Activated gamma-delta T cell treated with Interleukin-2 at 50 U/mL for 16 hours (primary cell): ENCODE measurements at regions not wholly inside any gene's neighbourhood (a gene's known extent, or its start where the extent isn't known, plus 50 kb on each side); places are given as distances from the start of the nearest gene placed in this dataset.
"Not testable (repeated sequence)": the region's sequence is repeated elsewhere in the genome, so short reads cannot be mapped to it uniquely, and the experiment has no call there.

Source experiments
- DNase-seq: peaks from one replicate; pipeline ENCODE4 v3.0.0-alpha.2; 2020

DNA sequence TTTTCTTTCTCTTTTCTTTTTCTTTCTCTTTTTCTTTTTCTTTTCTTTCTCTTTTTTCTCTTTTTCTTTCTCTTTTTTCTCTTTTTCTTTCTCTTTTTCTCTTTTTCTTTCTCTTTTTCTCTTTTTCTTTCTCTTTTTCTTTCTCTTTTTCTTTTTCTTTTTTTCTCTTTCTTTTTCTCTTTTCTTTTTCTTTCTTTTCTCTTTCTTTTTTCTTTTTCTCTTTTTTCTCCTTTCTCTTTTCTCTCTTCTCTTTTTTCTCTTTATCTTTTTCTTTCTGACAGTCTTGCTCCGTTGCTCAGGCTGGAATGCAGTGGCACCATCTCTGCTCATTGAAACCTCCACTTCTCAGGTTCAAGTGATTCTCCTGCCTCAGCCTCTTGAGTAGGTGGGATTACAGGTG, 335.7 kb downstream of the SQOR start:
- DNase-seq: no peak

DNA sequence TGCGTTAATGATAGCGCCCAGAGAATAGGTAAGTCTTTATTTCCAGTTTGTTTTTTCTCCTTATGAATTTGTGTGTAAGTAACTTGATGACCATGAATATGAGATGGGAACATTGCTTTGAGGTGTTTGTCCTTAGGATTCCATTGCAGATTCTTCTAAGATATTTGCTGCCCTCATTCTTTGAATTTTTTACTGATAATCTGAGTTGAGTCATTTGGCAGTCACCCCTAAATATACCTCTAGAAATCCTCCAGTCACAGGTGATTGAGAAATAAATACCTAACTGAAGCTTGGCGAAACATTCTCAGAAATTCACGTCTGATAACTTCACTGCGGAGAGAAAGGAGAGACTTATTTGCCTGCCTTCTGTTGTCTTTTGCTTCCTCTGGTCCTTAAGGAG, 345.5 kb downstream of the SQOR start:
- DNase-seq: no peak

DNA sequence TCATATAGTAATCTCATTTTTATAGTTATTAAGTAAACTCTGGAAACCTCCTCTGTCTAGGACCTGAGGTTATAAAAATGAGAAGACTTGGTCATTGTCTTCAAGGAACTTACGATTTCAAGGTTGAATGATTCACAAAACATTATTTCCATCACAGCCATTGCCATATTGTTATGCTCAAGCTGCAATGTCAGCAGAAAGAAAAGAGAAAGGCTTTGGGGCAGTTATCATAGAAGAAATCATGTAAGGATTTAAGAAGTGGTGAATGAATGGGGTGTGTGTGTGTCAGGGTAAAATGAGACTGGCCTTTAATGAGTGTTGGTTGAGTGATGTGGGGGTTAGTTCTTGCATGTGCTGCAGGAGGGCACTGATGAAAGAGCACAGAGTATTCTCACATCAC, 346.8 kb downstream of the SQOR start:
- no peak for DNase-seq

DNA sequence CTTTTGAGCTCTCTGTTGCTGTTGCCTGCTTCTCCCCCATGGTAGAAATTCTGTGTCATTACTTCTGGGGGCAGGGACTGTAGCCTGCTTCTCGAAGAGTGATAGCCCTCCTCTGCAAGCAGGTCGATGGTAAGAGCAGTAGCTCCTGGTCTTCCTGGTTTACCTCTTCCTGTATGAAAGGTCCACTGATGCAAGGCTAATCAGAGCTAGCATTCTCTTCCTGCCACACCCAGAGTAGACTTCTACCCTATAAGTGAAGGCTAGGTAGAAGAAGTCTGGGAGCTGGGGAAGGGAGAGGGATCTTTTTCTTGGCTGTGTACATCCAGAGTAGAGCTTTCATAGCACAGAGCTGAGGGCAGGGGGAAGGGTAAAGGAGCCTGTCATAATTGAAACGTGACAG, 357.0 kb downstream of the SQOR start:
- DNase-seq: no peak

DNA sequence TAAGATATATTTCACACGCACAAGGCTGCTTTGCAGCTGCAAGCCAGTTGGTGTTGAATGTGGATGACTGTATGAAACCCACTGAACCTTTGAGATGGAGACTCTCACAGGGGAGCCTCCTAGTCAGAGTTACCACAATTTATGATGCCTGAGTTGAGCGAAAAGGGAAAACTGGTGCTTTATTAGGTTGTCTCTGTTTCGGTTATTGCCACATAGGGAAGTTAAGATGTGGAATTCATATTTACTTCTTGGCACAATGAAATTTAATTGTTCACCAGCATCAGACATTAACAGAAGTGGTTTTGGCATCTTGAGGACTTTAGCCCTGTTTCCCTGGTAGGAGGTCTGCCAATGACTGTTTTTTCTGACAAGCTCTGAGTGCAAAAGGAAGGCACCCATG, 358.2 kb downstream of the SQOR start:
- no peak for DNase-seq

DNA sequence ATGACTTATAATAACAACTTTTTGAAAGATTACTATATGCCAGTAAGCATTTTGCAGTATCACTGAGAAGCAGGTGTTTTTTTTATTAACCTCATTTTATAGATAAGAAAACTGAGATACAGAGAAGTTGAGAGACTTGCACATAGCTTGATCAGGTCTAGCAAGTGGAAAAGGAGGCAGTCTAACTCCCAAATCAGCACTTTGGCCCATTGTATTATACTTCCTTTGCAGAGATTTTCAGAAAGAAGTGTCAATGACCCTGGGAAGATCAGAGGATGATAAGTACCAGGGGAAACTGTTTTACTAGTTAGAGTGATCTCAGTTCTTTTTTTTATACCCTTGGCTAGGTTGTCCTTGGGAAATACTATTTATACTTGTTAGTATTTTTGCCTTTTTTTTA, 358.7 kb downstream of the SQOR start:
- DNase-seq: no peak

DNA sequence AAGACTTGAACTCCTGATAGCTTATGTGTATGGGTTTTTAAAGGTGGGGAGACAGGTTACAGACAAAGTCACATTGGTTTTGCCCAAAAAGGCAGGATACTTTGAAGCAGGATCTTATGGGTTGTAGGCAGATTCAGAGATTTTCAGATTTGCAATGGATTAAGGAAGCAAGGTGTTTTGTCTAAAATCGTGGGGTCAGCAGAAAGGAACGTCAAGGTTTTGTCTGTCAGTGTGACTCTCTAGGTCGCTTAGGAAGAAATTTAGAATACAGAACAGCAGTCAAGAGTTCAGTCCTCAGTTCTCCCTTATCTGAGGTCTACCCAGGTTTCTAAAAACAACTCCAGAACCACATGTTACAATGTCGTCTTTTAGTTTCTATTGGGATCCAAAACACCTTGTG, 361.0 kb downstream of the SQOR start:
- no peak for DNase-seq

DNA sequence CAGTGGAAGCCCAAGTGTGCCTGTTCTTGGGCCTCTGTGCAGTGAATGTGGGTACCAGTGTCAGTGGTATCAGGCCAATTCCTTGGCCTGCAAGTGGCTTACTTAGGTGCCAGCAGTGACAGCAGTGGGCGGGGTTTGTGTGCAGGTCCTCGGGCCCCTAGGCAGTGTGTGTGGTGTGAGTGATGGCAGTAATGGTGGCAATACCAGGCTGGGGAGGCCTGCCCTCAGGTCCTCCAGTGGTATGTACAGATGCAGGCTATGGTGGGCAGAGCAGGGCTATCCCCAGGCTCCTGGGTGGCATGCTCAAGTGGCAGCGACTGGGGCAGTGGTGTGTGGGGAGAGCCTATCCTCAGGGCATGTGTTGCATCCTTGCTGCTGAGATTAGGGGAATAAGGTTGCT, 379.7 kb downstream of the SQOR start:
- no peak for DNase-seq

DNA sequence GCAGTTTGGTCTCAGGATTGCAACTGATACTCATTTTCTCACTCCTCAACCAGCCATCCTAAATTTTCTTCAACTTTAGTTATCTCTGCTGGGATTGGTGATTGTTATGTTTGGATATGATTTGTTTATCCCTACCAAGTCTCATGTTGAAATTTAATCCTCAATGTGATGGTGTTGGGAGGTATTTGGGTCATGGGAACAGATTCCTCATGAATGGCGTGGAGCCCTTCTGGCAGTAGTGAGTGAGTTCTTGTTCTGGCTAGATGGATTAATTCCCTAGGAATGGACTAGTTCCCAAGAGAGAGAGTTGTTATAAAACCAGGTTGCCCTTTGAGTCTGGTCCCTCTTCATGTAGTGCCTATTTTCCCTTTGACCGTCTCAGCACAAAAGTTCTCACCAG, 399.9 kb downstream of the SQOR start:
- DNase-seq: no peak

DNA sequence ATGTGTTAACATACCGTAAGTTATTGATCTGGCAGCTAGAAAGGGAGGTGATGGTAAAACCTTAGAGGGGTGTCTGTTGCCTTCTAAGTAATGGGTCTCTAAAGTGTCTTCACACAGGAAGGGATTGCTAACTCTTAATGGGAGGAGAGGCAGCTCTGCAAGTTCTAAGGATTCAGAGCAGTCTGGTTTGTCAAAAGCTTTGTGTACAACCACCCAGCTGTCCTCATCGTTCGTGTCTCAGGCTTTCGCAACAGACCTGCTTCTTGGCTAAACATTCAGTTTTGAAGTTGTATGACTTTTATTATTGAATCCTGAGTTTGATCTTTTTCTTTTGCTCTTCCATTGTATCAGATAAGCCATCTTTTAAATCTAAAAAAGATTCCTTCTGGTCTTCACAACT, 404.9 kb downstream of the SQOR start:
- DNase-seq: no peak

DNA sequence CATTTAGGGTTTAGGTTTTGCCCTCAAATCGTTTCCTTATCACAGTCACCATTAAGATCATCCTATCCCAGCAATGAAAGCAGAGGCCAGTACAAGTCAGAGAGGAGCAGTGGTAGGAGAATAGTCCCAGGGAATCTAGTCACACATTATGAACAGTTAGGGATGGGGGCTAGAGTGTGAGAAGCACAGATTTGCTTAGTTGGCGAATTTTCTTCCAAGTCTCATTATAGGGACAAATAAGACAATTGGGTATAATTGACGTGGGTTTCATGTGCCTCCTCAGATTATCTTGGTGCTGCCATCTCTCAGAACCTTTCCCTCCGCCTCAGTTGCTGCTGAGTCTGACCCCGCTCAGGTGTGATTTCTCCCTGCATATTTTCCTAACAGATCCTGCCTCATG, 407.1 kb downstream of the SQOR start:
- no peak for DNase-seq

DNA sequence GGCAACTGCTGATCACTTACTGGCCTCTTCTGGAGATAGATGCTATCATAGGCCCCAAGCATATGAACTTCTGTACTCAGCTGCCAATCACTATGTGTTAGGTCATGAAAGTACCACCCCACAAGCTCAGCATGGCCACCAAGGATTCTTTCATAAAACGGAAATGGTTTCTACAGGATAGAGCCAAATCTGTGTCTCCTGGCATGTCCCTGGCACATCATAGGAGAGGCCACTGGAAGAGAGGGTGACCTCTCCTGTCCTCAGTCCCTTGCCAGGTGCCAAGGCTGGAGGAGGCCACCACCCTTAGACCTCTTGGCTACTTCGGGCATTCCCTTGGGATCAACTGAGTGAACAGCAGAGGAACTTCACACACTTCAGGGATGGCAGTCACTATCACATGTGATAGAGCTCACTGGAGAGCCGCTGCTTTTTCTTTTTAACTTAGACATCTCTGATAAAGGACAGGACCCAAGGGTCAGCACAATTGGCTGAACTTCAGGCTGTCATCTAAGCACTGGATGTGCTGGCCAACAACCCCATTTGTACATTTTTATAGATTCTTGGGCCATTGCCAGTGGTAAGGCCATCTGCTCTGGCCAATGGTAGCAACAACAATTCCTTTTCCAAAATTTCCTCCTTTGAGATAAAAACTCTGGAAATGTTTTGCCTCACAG, 425.2 kb downstream of the SQOR start:
- DNase-seq: no peak

DNA sequence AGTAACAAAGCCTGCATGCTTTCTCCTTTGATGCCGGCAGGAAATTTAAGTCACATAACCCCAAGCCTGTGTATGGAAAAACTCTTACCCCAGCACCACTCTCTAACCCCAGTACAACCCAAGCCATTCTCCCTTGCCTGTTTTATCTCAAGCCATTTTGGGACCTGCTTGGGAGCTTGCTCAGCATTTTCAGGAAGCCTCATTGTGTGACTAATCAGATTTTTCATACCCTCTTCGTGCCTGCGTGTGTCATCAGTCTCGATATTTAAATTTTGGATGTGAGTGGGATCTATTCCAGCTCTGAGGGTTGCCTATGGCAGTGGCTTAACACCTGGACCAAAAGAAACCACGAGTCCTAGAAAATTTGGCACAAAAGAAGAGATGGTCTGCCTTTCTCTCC, 426.2 kb downstream of the SQOR start:
- no peak for DNase-seq

DNA sequence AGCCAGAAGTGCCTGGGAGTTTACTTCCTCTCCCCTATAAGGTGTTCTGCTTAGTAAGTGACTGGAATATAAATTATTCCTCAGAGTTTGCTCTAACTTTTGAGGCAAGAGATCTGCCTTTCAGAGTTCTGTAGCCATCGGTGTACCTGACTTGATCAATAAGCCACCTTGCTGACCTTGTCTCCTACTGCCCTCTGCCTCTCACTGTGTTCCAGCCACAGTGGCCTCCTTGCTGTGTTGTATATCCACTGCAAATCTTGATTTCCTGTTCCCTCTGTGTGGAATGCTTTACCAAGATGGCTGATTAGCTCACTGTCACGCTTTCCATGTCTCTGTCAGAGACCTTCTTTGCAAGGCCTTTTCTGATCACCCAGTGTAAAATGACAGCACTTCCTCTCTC, 442.4 kb downstream of the SQOR start:
- no peak for DNase-seq

DNA sequence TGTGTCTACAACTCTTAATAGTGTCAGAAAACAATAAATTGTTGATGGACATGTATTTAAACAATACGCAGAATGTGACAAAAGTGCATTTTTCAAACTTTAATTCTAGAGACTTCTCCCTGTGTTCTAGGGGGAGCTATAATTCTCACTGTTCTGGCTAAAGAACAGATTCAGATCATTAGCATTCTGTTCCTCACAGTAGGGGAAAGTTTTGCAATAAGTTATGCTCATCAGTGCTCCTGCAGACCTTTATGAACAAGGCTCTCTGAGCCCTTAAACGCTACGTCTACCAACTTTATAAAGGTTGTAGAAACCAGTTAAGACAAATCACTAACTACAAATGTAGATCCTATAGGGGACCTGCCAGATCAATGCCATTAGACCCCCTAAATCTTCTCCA, 444.2 kb downstream of the SQOR start:
- no peak for DNase-seq

DNA sequence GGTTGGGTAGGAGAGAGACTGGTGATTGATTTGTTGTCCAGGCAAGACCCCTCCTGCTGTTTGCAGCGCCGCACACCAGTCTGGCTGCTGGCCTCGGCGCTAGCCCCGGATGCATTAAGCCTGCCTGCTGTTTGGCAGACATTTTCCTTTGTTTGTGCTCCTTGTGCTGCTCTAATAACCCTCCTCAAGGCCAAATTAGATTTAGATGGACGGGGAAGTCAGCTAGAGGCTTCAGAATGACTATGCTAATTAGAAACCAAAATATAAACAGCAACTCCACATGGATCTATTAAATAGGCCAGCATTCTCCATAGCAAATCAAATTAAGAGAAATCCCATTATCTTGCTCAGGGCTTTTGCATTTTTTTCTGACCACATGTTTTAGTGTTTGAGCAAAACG, 445.2 kb downstream of the SQOR start:
- DNase-seq: no peak

DNA sequence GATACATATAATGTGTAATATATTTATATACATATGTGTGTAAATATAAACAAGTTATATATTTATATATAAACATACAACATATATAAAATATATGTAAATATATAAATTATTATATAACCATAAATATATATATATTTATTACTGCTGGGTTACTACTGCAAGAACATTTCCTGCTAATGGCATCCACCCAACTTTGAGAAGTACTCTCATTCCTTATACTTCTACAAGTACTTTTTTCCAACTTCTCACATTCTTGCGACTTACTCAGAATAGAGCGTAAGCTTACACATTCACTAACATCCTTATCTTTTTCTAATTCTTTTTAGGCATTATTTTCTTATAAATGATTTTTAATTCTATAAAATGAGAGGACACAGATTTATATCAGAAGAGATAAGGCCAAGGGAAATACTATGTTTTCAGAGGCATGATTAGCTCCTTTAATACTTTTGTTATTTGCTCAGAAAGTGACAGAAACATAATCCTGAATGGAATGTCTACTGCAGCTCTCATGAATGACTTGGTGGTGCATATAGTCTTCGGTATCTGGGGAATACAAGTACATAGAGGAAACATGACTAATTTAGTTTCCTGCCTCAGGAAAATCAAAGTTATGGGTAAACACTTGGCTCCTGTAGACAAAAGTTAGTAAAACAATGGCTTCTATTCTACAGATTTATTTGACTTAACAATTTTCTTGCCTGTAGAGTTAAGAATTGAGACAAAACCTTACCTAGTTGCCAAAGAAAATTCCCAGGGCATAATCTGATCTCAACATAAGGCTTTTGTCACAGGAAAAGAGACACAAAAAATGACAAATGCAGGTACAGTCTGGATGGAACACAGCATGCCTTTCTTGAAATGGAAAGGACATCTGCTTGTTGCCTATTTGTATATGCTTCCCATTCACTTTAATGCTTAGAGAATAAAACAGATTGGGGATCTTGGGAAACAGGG, 453.9 kb downstream of the SQOR start:
- DNase-seq: no peak

DNA sequence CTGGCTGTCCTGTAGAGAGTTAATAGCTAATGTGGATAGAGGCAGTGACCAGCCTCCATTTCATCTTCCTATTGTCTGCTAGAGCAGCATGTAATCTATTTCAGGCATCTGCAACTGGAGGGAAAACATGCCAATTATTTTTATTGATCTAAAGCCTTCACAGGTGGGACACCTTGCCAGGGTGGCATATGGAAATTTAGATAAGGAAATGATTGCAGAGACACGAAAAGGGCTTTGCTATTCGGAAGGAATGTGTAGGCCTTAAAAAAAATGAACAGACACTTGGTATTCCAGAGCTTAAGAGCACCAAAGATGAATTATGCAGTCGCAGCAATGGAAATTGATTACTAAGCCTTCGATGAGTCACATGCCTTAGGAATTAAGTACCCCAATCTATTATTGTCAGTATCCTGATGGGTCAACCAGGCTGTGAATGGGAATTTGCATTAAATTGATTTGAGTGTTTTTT, 454.7 kb downstream of the SQOR start:
- DNase-seq: no peak

DNA sequence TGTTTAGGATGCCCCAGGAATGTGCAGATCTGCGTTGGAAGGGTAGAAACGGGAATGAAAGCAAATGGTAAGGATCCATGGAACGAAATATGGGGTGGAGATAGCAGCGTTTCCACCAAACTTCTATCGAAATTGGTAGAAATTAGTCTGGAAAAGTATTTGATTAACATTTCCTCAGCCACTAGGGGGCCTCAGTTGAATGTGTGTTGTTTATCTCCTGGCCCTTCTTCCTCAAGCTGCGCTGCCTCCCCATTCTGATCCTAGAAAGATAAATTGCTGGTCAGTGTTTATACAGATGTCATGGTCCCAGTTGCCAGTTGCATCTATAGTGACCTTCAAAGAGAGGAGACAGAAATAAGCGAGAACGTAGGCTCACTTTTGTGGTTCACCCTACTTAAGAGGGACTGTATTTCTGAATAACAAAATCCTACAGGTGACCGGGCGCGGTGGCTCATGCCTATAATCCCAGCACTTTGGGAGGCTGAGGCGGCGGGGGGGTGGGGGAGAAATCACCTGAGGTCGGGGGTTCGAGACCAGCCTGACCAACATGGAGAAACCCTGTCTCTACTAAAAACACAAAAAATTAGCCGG, 457.1 kb downstream of the SQOR start:
- DNase-seq: no peak

DNA sequence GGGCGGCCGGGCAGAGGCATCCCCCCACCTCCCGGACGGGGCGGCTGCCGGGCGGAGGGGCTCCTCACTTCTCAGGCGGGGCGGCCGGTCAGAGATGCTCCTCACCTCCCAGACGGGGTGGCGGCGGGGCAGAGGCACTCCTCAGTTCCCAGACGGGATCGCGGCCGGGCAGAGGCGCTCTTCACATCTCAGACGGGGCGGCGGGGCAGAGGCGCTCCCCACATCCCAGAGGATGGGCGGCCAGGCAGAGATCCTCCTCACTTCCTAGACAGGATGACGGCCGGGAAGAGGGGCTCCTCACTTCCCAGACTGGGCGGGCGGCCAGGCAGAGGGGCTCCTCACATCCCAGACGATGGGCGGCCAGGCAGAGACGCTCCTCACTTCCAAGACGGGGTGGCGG, 463.2 kb downstream of the SQOR start:
- DNase-seq: not testable (repeated sequence)

DNA sequence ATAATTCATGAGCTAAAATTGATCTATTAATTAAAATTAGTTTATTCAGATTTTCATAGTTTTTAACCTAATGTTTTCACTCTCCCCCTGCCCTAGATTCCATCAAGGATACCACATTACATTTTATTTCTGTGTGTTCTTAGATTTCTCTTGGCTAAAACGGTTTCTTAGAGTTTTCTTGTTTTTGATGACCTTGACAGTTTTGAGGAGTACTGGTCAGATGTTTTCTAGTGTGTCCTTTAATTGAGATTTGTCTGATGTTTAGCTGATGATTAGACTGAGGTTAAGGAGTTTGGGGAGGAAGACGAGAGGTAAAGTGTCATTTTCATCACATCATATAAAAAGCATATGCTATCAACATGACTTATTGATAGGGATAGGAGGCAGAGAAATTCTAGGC, 475.9 kb downstream of the SQOR start:
- no peak for DNase-seq

DNA sequence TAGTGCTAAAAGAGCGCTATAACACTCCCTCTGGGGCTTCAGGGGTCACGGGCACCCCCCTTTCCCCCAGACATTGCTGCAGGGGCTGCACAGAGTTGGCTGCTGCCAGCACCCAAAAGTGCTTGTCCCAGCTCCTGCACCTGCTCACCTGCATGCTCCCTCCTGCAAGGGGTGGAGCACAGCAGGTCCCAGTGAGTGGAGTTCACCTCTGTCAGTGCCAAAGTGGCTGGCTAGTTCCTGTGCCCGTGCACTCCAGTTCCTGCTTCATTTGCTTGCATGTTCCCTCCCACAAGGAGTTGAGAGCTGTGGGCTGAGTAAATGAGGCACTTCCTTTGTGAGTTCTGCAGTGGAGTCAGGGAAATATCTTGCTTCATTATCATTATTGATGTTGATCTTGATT, 476.9 kb downstream of the SQOR start:
- no peak for DNase-seq

DNA sequence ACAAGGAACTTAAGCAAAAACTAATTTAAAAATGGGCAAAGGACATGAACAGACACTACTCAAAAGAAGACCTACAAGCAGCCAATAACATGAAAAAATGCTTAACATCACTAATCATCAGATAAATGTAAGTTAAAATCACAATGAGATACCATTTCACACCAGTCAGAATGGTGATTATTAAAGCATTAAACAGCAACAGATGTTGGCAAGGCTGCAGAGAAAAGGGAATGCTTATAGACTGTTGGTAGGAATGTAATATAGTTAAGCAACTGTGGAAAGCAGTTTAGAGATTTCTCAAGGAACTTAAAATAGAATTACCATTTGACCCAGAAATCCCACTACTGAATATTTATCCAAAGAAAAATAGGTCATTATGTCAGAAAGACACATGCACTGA, 482.2 kb downstream of the SQOR start:
- DNase-seq: no peak

DNA sequence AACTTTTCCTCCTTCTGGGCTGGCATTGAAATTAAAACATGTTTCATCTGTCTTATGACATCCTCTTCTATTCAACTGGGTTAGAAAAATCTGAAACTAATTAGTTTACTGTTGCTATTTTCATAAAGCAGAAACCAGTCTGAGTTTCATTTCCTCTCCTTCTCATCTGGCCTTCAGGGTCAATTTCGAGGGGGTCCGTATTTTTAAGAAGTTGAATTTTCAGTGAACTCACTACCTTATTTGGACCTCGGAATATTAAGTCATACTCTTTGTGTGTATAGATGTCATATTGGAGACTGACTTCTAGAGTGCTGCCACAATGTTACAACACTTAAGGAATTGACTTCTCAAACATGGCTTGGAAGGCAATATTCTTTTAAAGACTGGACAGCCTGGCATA, 485.9 kb downstream of the SQOR start:
- DNase-seq: no peak
